Non-pigmented ciliary epithelial cell (primary cell): ENCODE measurements at regions not wholly inside any gene's neighbourhood (a gene's known extent, or its start where the extent isn't known, plus 50 kb on each side); places are given as distances from the start of the nearest gene placed in this dataset.
"Not testable (repeated sequence)": the region's sequence is repeated elsewhere in the genome, so short reads cannot be mapped to it uniquely, and the experiment has no call there.

Source experiments
- DNase-seq: peaks from one replicate; pipeline ENCODE4 v3.0.0-alpha.2; 2010; ENCODE audit warnings: low read depth

DNA sequence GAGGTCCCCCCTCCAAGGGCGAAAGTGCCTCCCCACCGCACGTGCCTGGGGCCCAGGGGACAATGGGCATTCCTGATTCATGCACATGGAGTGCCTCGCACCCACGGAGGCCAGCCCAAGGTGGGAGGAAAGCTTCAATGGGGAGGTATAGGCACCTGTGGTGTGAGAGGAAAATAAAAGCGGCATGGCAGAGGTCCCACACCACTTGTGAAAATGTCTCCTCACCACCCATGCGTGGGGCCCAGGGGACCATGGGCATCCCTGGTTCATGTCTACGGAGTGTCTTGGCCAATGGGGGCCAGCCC, 384.7 kb downstream of the ALG10 start:
- DNase-seq, result no peak

DNA sequence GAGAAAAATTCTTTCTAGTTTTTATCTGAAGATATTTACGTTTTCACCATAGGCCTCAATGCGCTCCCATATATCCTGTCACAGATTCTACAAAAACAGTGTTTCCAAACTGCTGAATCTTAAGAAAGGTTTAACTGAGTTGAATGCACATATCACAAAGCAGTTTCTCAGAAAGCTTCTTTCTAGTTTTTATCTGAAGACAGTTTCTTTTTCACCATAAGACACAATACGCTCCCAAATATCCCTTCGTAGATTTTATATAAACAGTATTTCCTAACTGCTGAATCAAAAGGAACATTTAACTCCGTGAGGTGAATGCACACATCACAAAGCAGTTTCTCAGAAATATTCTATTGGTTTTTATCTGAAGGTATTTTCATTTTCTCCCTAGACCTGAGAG, 385.5 kb downstream of the ALG10 start:
- no peak for DNase-seq

DNA sequence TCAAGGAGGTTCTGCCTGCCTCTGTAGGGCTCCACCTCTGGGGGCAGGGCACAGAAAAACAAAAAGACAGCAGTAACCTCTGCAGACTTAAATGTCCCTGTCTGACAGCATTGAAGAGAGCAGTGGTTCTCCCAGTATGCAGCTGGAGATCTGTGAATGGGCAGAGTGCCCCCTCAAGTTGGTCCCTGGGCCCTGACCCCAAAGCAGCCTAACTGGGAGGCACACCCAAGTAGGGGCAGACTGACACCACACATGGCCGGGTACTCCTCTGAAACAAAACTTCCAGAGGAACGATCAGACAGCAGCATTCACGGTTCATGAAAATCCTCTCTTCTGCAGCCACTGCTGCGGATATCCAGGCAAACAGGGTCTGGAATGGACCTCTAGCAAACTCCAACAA, 409.2 kb downstream of the ALG10 start:
- not testable (repeated sequence) for DNase-seq
